DMS 273 (cell line): ENCODE measurements at regions not wholly inside any gene's neighbourhood (a gene's known extent, or its start where the extent isn't known, plus 50 kb on each side); places are given as distances from the start of the nearest gene placed in this dataset.
A peak's percentile ranks its signal among the peaks of the same experiment; 100 is the strongest.
"Not testable (repeated sequence)": the region's sequence is repeated elsewhere in the genome, so short reads cannot be mapped to it uniquely, and the experiment has no call there.

Experiments
- DNase-seq: peaks from one replicate; lab custom pipeline; 2025; ENCODE audit not compliant: unreplicated experiment; lab: John Stamatoyannopoulos, UW

GRCh38 chr3:75118779-75119178 lies 504.3 kb upstream of the CNTN3 start:
- DNase-seq: no peak

DNA sequence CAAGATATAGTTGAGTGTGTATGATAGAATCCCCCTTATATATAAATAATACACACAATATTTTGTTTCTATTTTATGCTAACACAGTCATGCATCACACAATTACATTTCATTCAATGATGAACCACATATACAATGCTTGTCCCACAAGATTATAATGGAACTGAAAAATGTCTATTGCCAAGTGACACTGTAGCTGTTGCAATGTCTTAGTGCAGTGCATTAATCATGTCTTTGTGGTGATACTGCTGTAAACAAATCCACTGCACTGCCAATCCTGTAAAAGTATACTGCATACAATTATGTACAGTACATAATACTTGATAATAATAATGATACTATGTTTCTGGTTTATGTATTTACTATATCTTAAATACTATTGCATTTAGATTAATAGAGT lies 512.1 kb upstream of the CNTN3 start:
- DNase-seq: no peak

DNA sequence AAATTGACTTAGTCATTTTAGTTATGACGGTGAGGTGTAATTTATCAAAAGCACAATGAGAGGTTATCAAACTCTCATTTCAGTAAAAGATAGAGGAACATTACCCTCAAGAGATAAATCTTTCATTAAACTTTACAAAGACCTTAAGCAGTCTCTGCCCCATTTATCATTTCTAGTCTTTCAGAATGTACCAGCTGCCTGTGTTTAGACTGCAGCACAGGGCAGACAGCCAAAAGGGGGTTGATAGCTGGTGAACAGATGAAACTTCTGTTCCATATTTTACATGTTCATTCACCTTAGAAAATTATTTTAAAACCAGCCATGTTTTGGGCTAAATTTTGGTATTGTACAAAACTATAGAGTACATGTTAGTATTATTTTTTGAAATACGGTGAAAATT lies 514.6 kb upstream of the CNTN3 start:
- peak; percentile 8 for DNase-seq

GRCh38 chr3:75136100-75136897 lies 521.8 kb upstream of the CNTN3 start:
- no peak for DNase-seq

DNA sequence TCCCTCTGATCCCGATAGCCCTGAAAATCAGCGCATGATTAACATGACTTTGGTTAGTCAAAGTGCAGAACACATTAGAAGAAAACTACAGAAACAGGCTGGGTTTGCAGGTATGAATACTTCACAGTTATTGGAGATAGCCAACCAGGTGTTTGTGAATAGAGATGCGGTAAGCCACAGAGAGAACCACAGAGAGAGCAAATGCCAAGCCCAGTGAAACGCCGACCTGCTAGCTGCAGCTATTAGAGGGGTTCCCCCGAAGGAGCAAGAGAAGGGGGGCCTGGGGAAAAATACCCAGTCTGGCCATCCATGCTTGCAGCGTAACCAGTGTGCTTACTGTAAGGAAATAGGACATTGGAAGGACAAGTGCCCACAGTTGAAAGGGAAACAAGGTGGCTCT lies 523.9 kb upstream of the CNTN3 start:
- DNase-seq: no peak

GRCh38 chr3:75140904-75141615 lies 523.1 kb upstream of the FRG2C start:
- no peak for DNase-seq

GRCh38 chr3:75144406-75144805 lies 519.7 kb upstream of the FRG2C start:
- no peak for DNase-seq

- DNase-seq: peak; percentile 8
Observed at GRCh38 chr3:75171630-75172230, 492.4 kb upstream of the FRG2C start.

GRCh38 chr3:75176937-75177336 lies 487.2 kb upstream of the FRG2C start:
- no peak for DNase-seq

GRCh38 chr3:75180235-75180944 lies 483.7 kb upstream of the FRG2C start:
- no peak for DNase-seq

DNA sequence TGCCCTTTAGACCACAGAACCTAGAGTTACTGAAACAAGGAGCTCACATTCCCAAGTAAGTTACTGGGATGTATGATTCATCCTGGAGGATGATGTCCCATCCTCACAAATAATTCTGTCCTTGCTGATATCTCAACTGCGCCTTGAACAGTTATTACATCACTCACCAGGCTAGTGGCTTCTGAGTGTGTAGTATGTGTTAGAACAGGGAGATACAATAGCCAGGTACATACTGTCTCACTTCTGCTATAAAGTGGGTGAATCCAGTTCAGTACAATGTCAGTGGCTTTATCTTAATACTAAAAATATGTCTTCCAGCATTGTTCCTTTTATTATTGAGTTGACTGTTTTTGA lies 483.2 kb upstream of the FRG2C start:
- no peak for DNase-seq

GRCh38 chr3:75188962-75189361 lies 475.2 kb upstream of the FRG2C start:
- no peak for DNase-seq

DNA sequence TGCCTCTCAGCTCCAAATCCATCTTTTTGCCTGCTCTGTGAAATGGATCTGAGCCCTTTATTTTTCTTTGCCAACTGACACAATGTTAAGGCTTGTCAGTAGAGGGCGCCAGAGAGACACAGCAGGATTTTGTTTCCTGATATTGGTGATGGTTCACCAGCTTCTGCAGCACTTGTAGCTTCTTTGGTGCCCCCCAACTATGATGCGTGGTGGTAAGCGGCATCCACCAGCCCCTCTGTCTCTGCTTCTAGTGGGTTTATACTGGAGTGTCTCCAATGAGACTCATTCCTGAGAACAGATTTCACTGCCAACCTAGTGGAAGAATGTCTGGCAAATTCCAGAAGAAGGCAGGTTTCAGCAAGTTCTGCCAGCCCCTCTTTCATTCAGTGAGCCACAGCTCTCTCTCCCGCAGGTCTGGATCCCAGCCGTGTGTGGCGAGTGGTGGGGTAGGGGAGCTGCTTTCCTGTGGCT lies 471.9 kb upstream of the FRG2C start:
- DNase-seq: peak; percentile 58

- no peak for DNase-seq
Observed at GRCh38 chr3:75193797-75194196, 470.3 kb upstream of the FRG2C start.

DNA sequence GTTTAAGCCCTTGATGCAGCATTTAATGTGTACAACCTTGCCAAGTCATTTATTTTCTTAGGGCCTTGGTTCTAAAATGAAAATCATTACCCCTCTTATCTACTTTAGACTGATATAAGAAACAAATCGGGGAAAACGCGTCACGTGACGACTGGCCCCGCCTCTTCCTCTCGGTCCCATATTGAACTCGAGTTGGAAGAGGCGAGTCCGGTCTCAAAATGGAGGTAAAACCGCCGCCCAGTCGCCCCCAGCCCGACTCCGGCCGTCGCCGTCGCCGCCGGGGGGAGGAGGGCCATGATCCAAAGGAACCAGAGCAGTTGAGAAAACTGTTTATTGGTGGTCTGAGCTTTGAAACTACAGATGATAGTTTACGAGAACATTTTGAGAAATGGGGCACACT lies 449.8 kb upstream of the FRG2C start:
- DNase-seq: not testable (repeated sequence)

- DNase-seq: no peak
Observed at GRCh38 chr3:75218577-75218976, 445.6 kb upstream of the FRG2C start.

DNA sequence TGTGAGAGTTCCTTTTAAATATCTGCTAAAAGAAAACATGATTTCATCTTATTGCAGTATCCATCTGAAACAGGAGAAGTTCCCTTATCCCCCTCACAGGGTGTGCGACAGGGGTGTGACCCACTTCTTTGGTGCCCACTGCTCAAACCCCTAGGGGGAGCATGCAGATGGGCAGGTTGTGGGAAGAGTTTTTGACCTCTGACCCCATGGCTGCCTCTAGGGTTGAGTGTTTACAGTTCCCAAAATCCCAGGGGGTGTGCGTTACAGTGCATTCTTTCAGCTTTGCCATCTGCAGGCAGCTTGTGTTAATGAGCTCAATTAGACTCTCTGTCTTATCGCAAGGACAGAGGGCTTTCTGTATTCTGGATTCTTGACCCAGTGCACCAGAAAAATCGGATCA lies 443.2 kb upstream of the FRG2C start:
- peak; percentile 0 for DNase-seq

DNA sequence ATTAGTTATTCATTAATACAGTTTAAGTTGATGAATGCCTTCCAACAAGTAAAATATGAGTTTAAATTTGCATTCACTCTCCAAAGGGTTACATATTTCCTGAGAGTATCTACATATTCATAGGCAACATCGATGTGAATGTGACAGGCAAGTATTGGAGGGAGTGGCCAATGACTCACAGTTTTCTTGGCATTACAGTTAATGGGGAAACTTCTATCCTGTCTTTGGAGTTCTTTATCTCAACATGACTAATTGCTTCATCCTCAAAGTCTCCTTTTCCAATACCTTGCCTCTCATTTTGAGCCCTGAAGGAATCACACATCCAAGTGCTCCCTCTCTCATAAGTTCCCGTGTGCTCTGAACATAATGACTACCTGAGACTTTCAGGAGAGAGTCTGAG lies 439.7 kb upstream of the FRG2C start:
- DNase-seq: no peak

DNA sequence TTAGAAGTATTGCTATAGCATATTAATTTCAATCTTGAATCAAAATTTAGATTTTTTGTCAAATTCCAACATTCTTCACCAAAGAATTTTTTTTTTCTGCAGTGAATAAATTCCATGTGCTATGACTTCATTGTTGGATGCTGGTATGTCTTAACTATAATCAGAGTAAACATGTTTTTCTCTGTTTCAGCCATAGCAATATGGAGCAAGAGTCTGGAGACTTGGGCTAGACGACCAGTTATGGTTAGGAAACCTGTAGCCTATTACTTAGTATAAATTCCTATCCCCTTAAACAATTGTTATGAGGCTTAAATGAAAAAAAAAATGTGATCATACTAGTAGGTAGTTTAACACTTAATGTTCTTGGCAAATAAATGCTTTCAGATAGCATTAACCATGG lies 431.9 kb upstream of the FRG2C start:
- no peak for DNase-seq

GRCh38 chr3:75235631-75236030 lies 428.5 kb upstream of the FRG2C start:
- DNase-seq: no peak

DNA sequence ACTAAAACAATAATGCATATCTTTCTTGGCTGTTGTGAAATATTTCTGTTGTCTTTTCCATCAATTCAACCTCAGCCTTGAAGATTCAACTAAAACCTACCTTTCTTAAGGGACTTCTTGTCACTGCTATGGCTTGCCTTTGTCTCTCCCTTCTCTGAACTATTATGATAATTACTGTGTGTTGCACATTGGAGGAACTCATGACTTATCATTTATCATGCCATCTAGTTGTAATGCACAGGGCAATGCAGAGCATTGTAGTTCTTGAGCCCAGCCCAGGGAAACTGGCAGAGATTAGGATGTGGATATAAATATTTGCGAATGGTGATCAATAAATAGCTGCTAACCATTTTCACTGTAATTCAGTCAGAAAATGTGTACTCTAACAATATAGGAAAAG lies 427.1 kb upstream of the FRG2C start:
- DNase-seq: no peak

DNA sequence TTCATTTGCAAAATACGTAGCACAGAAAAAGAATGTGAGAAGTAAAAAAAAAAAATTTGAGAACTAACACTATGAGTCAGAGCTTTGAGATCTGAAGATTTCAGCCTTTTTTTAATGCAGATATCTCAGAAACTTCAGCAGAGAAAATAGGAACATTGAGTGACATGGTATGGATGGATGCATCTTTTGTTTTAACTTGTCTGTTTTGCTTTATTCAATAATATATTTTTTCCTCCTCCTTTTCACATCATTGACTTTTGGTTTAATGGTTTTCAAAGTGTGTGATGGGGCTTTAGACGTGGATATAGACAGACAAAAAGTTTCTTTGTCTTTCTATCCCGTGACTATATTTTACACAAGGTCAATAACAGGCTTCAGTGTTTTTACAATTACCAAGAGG lies 426.7 kb upstream of the FRG2C start:
- DNase-seq: no peak
